HEK293 (cell line): ENCODE measurements at regions not wholly inside any gene's neighbourhood (a gene's known extent, or its start where the extent isn't known, plus 50 kb on each side); places are given as distances from the start of the nearest gene placed in this dataset.

Experiments
- CTCF ChIA-PET: fragments of 350-600 bp; formaldehyde crosslinking; extraction: SDS; loops from one replicate; lab custom pipeline; 2021; ENCODE audit warnings: antibody characterized with exemption; lab: Yijun Ruan, JAX
- POLR2A ChIA-PET: fragments of 300-600 bp; formaldehyde crosslinking; extraction: SDS; loops from one replicate; lab custom pipeline; 2020; ENCODE audit warnings: antibody characterized with exemption, inconsistent platforms; lab: Yijun Ruan, JAX
- H3K27ac ChIP-seq: fragments of 200-500 bp; sonication (Bioruptor generic); 2 replicates; pipeline ENCODE4 v1.5.1; 2014; ENCODE audit warnings: low read depth, low read length, control low read depth, inconsistent platforms; ENCODE audit errors: extremely low read depth
- H3K36me3 ChIP-seq, 2 experiments: fragments of 200-500 bp in 1 of 2; sonication (Bioruptor generic) in 1 of 2; 1 replicate in 1 of 2; 2 replicates in 1 of 2; pipeline ENCODE4 v1.5.1; 2014 to 2017; ENCODE audit warnings: inconsistent platforms in 2 of 2, low read length in 2 of 2; ENCODE audit not compliant: control insufficient read depth in 2 of 2, insufficient read depth in 1 of 2
- H3K4me1 ChIP-seq: fragments of 200-500 bp; sonication (Bioruptor generic); 2 replicates; pipeline ENCODE4 v1.5.1; 2014; ENCODE audit warnings: mild to moderate bottlenecking, low read length, inconsistent platforms; ENCODE audit not compliant: control insufficient read depth, insufficient read depth
- H3K4me3 ChIP-seq: 2 replicates; pipeline ENCODE4 v1.5.1; 2011; ENCODE audit warnings: low read depth, mild to moderate bottlenecking, control low read depth, low read length, moderate library complexity
- H3K9me3 ChIP-seq: fragments of 200-500 bp; sonication (Bioruptor generic); 2 replicates; pipeline ENCODE4 v1.5.1; 2014; ENCODE audit warnings: low read depth, low read length, inconsistent platforms; ENCODE audit not compliant: control insufficient read depth, insufficient read depth
- IKZF3 ChIP-seq: fragments of 450-650 bp; IDR thresholded peaks from 2 replicates; pipeline ENCODE4 v1.5.0; 2018; ENCODE audit warnings: missing biosample characterization, mild to moderate bottlenecking, missing genetic modification characterization, moderate library complexity
- OSR2 ChIP-seq: fragments of 450-650 bp; formaldehyde crosslinking; IDR thresholded peaks from 2 replicates; pipeline ENCODE4 v1.5.1; 2016; ENCODE audit warnings: missing biosample characterization, missing genetic modification characterization
- SALL2 ChIP-seq: fragments of 450-650 bp; formaldehyde crosslinking; IDR thresholded peaks from 2 replicates; pipeline ENCODE4 v1.5.0; 2017; ENCODE audit warnings: missing biosample characterization, mild to moderate bottlenecking, missing genetic modification characterization, borderline replicate concordance
- SP3 ChIP-seq: fragments of 450-650 bp; formaldehyde crosslinking; IDR thresholded peaks from 2 replicates; pipeline ENCODE4 v1.5.1; 2016; ENCODE audit warnings: missing biosample characterization, missing genetic modification characterization
- ZEB2 ChIP-seq: fragments of 450-650 bp; formaldehyde crosslinking; IDR thresholded peaks from 2 replicates; pipeline ENCODE4 v1.5.1; 2016; ENCODE audit warnings: missing biosample characterization, missing genetic modification characterization
- ZFP69B ChIP-seq: fragments of 450-650 bp; formaldehyde crosslinking; IDR thresholded peaks from 2 replicates; pipeline ENCODE4 v1.5.1; 2016; ENCODE audit warnings: missing biosample characterization, missing genetic modification characterization
- ZNF157 ChIP-seq: fragments of 450-650 bp; formaldehyde crosslinking; IDR thresholded peaks from 2 replicates; pipeline ENCODE4 v1.5.1; 2016; ENCODE audit warnings: missing biosample characterization, missing genetic modification characterization
- ZNF202 ChIP-seq: fragments of 450-650 bp; formaldehyde crosslinking; IDR thresholded peaks from 2 replicates; pipeline ENCODE4 v1.5.1; 2016; ENCODE audit warnings: missing biosample characterization, missing genetic modification characterization, borderline replicate concordance
- ZNF416 ChIP-seq: fragments of 450-650 bp; formaldehyde crosslinking; IDR thresholded peaks from 2 replicates; pipeline ENCODE4 v1.5.1; 2016; ENCODE audit warnings: missing biosample characterization, missing genetic modification characterization
- ZNF521 ChIP-seq: fragments of 450-650 bp; formaldehyde crosslinking; IDR thresholded peaks from 2 replicates; pipeline ENCODE4 v1.5.1; 2017; ENCODE audit warnings: missing biosample characterization, mild to moderate bottlenecking, missing genetic modification characterization
- ZNF623 ChIP-seq: fragments of 450-650 bp; formaldehyde crosslinking; IDR thresholded peaks from 2 replicates; pipeline ENCODE4 v1.5.1; 2016; ENCODE audit warnings: missing biosample characterization, missing genetic modification characterization
- ZNF626 ChIP-seq: fragments of 450-650 bp; sonication (Bioruptor Pico); formaldehyde crosslinking; IDR thresholded peaks from 2 replicates; pipeline ENCODE4 v1.5.1; 2018; ENCODE audit warnings: missing biosample characterization, missing genetic modification characterization, inconsistent platforms
- ZNF670 ChIP-seq: fragments of 450-650 bp; formaldehyde crosslinking; IDR thresholded peaks from 2 replicates; pipeline ENCODE4 v1.5.1; 2016; ENCODE audit warnings: missing biosample characterization, missing genetic modification characterization, low read depth
- ZNF747 ChIP-seq: fragments of 450-650 bp; formaldehyde crosslinking; IDR thresholded peaks from 2 replicates; pipeline ENCODE4 v1.5.1; 2016; ENCODE audit warnings: missing biosample characterization, missing genetic modification characterization
- ZNF777 ChIP-seq: fragments of 450-650 bp; formaldehyde crosslinking; IDR thresholded peaks from 2 replicates; pipeline ENCODE4 v1.5.1; 2017; ENCODE audit warnings: missing biosample characterization, missing genetic modification characterization, borderline replicate concordance
- ZNF837 ChIP-seq: fragments of 450-650 bp; formaldehyde crosslinking; IDR thresholded peaks from 2 replicates; pipeline ENCODE4 v1.5.1; 2016; ENCODE audit warnings: missing biosample characterization, missing genetic modification characterization
- ZSCAN23 ChIP-seq: fragments of 450-650 bp; formaldehyde crosslinking; IDR thresholded peaks from 2 replicates; pipeline ENCODE4 v1.5.1; 2016; ENCODE audit warnings: missing biosample characterization, missing genetic modification characterization
- TF ChIP-seq, protein P1 (sequence below): fragments of 450-650 bp; formaldehyde crosslinking; IDR thresholded peaks from 2 replicates; pipeline ENCODE4 v1.5.1; 2016; ENCODE audit warnings: missing biosample characterization, missing genetic modification characterization, borderline replicate concordance
- TF ChIP-seq, protein P2 (sequence below): fragments of 450-650 bp; IDR thresholded peaks from 2 replicates; pipeline ENCODE4 v1.5.1; 2018; ENCODE audit warnings: missing biosample characterization, mild to moderate bottlenecking, missing genetic modification characterization
- TF ChIP-seq, protein P3 (sequence below): fragments of 450-650 bp; formaldehyde crosslinking; IDR thresholded peaks from 2 replicates; pipeline ENCODE4 v1.5.1; 2016; ENCODE audit warnings: missing biosample characterization, missing genetic modification characterization
- TF ChIP-seq, protein P4 (sequence below): sonication (generic); formaldehyde crosslinking; IDR thresholded peaks from 2 replicates; pipeline ENCODE4 v1.8.1; 2022; ENCODE audit warnings: mild to moderate bottlenecking, moderate library complexity, missing genetic modification reagents

DNA sequence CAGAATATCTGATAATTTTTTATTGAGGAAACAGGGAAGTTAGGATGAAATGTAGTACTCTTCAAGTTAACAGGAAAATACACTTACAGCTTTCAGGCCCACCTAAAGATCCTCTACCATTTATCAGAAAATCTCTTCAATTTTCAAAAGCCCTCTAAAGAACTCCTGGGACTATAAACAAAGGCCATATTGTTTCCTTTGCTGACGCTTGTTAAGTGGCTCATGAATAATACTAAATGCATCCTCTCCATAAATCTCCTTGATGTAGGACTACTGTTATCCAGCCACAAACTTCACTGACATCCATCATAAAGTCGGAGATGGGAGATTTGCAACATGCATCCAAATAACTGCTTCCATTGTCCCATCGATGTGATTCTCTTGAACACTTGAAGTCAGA lies 326.5 kb downstream of the ZIC1 start:
- ChIA-PET CTCF (no interaction called here), POLR2A (no interaction called here)
- Histone ChIP-seq H3K4me1 (peaks cover 9% of the 10 kb centered on the region), H3K36me3 (no peaks in the 10 kb centered on the region), H3K9me3 (no peaks in the 10 kb centered on the region), H3K27ac (no peak overlapping the region), H3K4me3 (no peak overlapping the region)
- TF ChIP-seq ZEB2 (tag by site-specific recombination), result no peak
- no peak for TF ChIP-seq ZNF837 (tag by site-specific recombination)
- TF ChIP-seq ZFP69B (tag by site-specific recombination), result no peak
- TF ChIP-seq IKZF3 (tag by site-specific recombination), result no peak
- TF ChIP-seq, protein P1, sequence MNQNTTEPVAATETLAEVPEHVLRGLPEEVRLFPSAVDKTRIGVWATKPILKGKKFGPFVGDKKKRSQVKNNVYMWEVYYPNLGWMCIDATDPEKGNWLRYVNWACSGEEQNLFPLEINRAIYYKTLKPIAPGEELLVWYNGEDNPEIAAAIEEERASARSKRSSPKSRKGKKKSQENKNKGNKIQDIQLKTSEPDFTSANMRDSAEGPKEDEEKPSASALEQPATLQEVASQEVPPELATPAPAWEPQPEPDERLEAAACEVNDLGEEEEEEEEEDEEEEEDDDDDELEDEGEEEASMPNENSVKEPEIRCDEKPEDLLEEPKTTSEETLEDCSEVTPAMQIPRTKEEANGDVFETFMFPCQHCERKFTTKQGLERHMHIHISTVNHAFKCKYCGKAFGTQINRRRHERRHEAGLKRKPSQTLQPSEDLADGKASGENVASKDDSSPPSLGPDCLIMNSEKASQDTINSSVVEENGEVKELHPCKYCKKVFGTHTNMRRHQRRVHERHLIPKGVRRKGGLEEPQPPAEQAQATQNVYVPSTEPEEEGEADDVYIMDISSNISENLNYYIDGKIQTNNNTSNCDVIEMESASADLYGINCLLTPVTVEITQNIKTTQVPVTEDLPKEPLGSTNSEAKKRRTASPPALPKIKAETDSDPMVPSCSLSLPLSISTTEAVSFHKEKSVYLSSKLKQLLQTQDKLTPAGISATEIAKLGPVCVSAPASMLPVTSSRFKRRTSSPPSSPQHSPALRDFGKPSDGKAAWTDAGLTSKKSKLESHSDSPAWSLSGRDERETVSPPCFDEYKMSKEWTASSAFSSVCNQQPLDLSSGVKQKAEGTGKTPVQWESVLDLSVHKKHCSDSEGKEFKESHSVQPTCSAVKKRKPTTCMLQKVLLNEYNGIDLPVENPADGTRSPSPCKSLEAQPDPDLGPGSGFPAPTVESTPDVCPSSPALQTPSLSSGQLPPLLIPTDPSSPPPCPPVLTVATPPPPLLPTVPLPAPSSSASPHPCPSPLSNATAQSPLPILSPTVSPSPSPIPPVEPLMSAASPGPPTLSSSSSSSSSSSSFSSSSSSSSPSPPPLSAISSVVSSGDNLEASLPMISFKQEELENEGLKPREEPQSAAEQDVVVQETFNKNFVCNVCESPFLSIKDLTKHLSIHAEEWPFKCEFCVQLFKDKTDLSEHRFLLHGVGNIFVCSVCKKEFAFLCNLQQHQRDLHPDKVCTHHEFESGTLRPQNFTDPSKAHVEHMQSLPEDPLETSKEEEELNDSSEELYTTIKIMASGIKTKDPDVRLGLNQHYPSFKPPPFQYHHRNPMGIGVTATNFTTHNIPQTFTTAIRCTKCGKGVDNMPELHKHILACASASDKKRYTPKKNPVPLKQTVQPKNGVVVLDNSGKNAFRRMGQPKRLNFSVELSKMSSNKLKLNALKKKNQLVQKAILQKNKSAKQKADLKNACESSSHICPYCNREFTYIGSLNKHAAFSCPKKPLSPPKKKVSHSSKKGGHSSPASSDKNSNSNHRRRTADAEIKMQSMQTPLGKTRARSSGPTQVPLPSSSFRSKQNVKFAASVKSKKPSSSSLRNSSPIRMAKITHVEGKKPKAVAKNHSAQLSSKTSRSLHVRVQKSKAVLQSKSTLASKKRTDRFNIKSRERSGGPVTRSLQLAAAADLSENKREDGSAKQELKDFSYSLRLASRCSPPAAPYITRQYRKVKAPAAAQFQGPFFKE (tag by site-specific recombination), result no peak
- TF ChIP-seq ZNF747 (tag by site-specific recombination), result no peak
- TF ChIP-seq ZNF157 (tag by site-specific recombination), result no peak
- no peak for TF ChIP-seq ZNF521
- no peak for TF ChIP-seq ZNF202
- TF ChIP-seq, protein P2, sequence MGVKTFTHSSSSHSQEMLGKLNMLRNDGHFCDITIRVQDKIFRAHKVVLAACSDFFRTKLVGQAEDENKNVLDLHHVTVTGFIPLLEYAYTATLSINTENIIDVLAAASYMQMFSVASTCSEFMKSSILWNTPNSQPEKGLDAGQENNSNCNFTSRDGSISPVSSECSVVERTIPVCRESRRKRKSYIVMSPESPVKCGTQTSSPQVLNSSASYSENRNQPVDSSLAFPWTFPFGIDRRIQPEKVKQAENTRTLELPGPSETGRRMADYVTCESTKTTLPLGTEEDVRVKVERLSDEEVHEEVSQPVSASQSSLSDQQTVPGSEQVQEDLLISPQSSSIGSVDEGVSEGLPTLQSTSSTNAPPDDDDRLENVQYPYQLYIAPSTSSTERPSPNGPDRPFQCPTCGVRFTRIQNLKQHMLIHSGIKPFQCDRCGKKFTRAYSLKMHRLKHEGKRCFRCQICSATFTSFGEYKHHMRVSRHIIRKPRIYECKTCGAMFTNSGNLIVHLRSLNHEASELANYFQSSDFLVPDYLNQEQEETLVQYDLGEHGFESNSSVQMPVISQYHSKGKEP (tag by site-specific recombination), result no peak
- no peak for TF ChIP-seq SALL2 (tag by site-specific recombination)

DNA sequence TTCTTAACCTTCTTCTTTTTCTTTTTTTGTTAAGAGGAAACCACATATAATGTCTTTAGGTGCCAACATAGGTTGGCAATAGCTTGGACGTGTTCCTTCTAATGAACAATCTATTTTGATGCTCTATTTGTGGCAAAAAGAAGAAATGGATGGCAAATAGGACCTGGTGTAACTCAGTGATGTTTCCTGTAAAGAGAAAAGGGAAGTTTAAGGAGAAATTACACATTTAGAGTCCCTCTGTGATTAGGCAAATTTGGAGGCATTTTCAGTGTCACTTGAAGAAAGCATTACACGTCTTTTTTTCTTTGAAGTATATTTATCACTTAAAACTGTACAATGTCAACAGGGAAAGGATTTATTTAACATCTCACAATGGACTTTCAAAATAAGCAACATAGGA lies 327.1 kb downstream of the ZIC1 start:
- Histone ChIP-seq H3K27ac (no peak overlapping the region), H3K36me3 (no peaks in the 10 kb centered on the region), H3K4me1 (peaks cover 9% of the 10 kb centered on the region), H3K9me3 (no peaks in the 10 kb centered on the region), H3K4me3 (no peak overlapping the region)
- TF ChIP-seq ZNF626 (tag by site-specific recombination) (no peak), ZNF416 (tag by site-specific recombination) (no peak), ZSCAN23 (tag by site-specific recombination) (no peak), OSR2 (no peak), SP3 (tag by site-specific recombination) (no peak), ZNF623 (tag by site-specific recombination) (no peak), ZNF670 (tag by site-specific recombination) (no peak), ZNF777 (tag by site-specific recombination) (no peak)
- TF ChIP-seq, protein P3, sequence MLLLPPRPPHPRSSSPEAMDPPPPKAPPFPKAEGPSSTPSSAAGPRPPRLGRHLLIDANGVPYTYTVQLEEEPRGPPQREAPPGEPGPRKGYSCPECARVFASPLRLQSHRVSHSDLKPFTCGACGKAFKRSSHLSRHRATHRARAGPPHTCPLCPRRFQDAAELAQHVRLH (tag by site-specific recombination), result no peak
- TF ChIP-seq, protein P4, sequence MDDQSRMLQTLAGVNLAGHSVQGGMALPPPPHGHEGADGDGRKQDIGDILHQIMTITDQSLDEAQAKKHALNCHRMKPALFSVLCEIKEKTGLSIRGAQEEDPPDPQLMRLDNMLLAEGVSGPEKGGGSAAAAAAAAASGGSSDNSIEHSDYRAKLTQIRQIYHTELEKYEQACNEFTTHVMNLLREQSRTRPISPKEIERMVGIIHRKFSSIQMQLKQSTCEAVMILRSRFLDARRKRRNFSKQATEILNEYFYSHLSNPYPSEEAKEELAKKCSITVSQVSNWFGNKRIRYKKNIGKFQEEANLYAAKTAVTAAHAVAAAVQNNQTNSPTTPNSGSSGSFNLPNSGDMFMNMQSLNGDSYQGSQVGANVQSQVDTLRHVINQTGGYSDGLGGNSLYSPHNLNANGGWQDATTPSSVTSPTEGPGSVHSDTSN (CRISPR knock-in tag), result no peak
- ChIA-PET POLR2A (no interaction called here), CTCF (no interaction called here)
